ENCODE measurements at regions not wholly inside any gene's neighbourhood (a gene's known extent, or its start where the extent isn't known, plus 50 kb on each side); places are given as distances from the start of the nearest gene placed in this dataset.

DNA sequence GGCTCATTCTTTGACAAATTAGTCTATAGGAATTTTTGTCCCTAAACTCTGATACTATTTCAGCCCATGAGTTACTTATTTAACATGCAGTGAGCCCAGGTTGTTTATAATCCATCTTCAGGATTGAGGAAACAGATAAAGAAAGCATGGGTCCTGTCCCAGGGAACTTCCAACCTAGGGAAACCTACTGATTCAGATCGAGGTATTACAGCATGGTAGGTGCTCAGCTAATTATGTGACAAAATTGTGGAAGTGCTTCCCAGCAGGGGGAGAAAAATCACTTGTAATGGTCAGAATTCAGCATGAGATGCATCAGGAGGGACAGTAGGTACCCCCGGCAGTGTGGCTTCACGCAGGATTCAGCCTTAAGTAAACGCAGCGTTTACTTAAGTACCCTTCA is 171.3 kb downstream of the NUFIP1 start:
- no peak overlapping the region for H3K4me3 ChIP-seq (ENCODE audit: low read depth, low read length)
- H3K27ac ChIP-seq (ENCODE audit: extremely low read depth, low read depth, low read length) = no peak overlapping the region
- no peak for TF ChIP-seq ZNF37A (tag by site-specific recombination; IDR thresholded peaks at IDR 0.05)
- TF ChIP-seq ZBTB7A (tag by site-specific recombination; IDR thresholded peaks at IDR 0.05; ENCODE audit: low read depth) = no peak
- TF ChIP-seq ZNF121 (tag by site-specific recombination; IDR thresholded peaks at IDR 0.05) = no peak
- TF ChIP-seq, protein P1, sequence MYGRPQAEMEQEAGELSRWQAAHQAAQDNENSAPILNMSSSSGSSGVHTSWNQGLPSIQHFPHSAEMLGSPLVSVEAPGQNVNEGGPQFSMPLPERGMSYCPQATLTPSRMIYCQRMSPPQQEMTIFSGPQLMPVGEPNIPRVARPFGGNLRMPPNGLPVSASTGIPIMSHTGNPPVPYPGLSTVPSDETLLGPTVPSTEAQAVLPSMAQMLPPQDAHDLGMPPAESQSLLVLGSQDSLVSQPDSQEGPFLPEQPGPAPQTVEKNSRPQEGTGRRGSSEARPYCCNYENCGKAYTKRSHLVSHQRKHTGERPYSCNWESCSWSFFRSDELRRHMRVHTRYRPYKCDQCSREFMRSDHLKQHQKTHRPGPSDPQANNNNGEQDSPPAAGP (tag by site-specific recombination; IDR thresholded peaks at IDR 0.05) = no peak
- TF ChIP-seq, protein P2, sequence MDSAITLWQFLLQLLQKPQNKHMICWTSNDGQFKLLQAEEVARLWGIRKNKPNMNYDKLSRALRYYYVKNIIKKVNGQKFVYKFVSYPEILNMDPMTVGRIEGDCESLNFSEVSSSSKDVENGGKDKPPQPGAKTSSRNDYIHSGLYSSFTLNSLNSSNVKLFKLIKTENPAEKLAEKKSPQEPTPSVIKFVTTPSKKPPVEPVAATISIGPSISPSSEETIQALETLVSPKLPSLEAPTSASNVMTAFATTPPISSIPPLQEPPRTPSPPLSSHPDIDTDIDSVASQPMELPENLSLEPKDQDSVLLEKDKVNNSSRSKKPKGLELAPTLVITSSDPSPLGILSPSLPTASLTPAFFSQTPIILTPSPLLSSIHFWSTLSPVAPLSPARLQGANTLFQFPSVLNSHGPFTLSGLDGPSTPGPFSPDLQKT (IDR thresholded peaks at IDR 0.05; ENCODE audit: borderline replicate concordance, low read depth, low read length) = no peak
- TF ChIP-seq, protein P3, sequence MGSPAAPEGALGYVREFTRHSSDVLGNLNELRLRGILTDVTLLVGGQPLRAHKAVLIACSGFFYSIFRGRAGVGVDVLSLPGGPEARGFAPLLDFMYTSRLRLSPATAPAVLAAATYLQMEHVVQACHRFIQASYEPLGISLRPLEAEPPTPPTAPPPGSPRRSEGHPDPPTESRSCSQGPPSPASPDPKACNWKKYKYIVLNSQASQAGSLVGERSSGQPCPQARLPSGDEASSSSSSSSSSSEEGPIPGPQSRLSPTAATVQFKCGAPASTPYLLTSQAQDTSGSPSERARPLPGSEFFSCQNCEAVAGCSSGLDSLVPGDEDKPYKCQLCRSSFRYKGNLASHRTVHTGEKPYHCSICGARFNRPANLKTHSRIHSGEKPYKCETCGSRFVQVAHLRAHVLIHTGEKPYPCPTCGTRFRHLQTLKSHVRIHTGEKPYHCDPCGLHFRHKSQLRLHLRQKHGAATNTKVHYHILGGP (tag by site-specific recombination; IDR thresholded peaks at IDR 0.05) = no peak
- no peak for TF ChIP-seq ZEB2 (tag by site-specific recombination; IDR thresholded peaks at IDR 0.05)
- no peaks in the 10 kb centered on the region for H3K36me3 ChIP-seq (ENCODE audit: control insufficient read depth in 2 of 2, insufficient read depth in 1 of 2, low read length in 2 of 2)
- H3K9me3 ChIP-seq (ENCODE audit: control insufficient read depth, insufficient read depth, low read depth, low read length) = no peaks in the 10 kb centered on the region
- ChIA-PET CTCF (interaction anchor here (0.6 to 1.9 kb wide), 9 partner anchors 11 to 860 kb away, joined by 3 to 8 read pairs (median 3); no protein-coding TSS in a partner anchor), POLR2A (no interaction called here)
- peaks cover 5% of the 10 kb centered on the region; the same call in 1 of the 2 replicates for H3K4me1 ChIP-seq (ENCODE audit: control insufficient read depth, insufficient read depth, low read length)

DNA sequence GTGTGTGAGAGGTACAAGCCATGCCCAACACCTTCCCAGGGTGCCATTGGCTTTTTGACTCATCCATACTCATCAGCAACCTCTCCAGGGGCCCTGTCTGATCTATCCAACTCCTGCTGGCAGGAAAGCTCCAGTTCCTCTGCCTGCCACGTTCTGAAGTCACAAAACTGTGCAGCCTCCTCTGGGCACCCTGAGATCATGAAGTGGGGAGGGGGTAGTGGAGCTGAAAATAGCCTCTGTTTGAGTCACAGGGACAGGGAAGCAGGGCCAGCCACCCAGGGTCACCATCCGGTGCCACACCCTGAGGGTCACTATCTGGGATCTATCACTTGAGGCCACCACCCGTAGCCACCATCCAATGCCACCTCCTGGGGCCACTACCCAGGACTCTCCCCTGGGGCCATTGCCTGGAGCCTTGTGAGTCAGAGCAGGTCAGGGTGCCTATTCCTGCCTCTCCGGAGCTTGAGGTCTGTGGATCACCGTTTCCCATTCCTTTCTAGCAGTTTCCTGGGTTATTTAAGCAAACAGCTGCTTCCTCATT is 172.1 kb downstream of the NUFIP1 start:
- no peak overlapping the region for H3K4me3 ChIP-seq (ENCODE audit: low read depth, low read length)
- H3K36me3 ChIP-seq (ENCODE audit: control insufficient read depth in 2 of 2, insufficient read depth in 1 of 2, low read length in 2 of 2) = no peaks in the 10 kb centered on the region
- no peak overlapping the region for H3K27ac ChIP-seq (ENCODE audit: extremely low read depth, low read depth, low read length)
- peaks cover 5% of the 10 kb centered on the region; the same call in 1 of the 2 replicates for H3K4me1 ChIP-seq (ENCODE audit: control insufficient read depth, insufficient read depth, low read length)
- ChIA-PET POLR2A (no interaction called here), CTCF (interaction anchor here (1.0 kb wide), 1 partner anchor 62 kb away, joined by 4 read pairs; no protein-coding TSS in a partner anchor)
- no peaks in the 10 kb centered on the region for H3K9me3 ChIP-seq (ENCODE audit: control insufficient read depth, insufficient read depth, low read depth, low read length)
- no peak for TF ChIP-seq ZBTB48 (tag by site-specific recombination; IDR thresholded peaks at IDR 0.05)
- peak; percentile 91 for TF ChIP-seq ZIC2 (tag by site-specific recombination; IDR thresholded peaks at IDR 0.05)

DNA sequence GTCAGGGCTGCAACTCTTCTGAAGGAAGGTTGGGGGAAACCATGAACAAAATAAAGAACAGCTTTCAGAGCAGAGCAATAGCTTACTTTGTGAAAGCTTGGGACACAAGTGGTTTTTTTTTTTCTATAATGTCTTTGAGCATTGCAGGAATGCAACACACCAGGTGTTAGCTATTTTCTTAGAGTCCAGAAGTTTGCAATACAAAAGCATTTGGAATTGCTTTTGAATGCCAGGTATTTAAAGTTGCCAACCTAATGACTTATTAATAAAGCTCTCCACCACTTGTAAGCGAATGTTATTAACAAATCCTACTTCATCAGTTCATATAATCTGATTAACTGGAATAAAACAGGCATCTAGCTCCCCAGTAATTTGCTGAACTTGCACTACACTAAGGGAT is 172.6 kb downstream of the NUFIP1 start:
- ChIA-PET POLR2A (no interaction called here), CTCF (interaction anchor here (0.6 to 1.0 kb wide), 2 partner anchors 62 to 1673 kb away, joined by 3 to 4 read pairs; no protein-coding TSS in a partner anchor)
- no peak for TF ChIP-seq SCRT1 (tag by site-specific recombination; IDR thresholded peaks at IDR 0.05; ENCODE audit: borderline replicate concordance)
- no peak overlapping the region for H3K4me3 ChIP-seq (ENCODE audit: low read depth, low read length)
- H3K9me3 ChIP-seq (ENCODE audit: control insufficient read depth, insufficient read depth, low read depth, low read length) = no peaks in the 10 kb centered on the region
- H3K4me1 ChIP-seq (ENCODE audit: control insufficient read depth, insufficient read depth, low read length) = peaks cover 5% of the 10 kb centered on the region; the same call in 1 of the 2 replicates
- H3K36me3 ChIP-seq (ENCODE audit: control insufficient read depth in 2 of 2, insufficient read depth in 1 of 2, low read length in 2 of 2) = no peaks in the 10 kb centered on the region
- H3K27ac ChIP-seq (ENCODE audit: extremely low read depth, low read depth, low read length) = no peak overlapping the region

DNA sequence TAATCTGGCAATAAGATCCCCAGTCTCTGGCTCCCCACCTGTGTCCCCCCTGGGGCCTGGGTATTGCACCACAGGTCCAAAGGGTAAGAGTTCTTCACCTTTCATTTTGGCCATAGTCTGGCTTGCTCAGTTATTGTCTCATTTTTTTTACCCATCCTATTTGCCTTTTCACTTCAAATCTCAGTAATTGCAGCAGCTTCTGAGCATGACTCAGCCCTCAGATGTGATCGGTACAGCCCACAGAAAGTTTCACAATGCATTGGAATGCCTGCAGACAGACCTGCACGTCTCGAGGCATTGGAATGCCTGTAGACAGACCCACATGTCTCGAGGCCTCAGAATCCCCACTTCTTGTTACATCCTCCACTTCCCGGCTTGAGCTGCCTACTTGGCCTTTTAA is 173.6 kb downstream of the NUFIP1 start:
- no peaks in the 10 kb centered on the region for H3K9me3 ChIP-seq (ENCODE audit: control insufficient read depth, insufficient read depth, low read depth, low read length)
- CTCF ChIA-PET = no interaction called here
- H3K4me1 ChIP-seq (ENCODE audit: control insufficient read depth, insufficient read depth, low read length) = peaks cover 5% of the 10 kb centered on the region
- H3K36me3 ChIP-seq (ENCODE audit: control insufficient read depth in 2 of 2, insufficient read depth in 1 of 2, low read length in 2 of 2) = no peaks in the 10 kb centered on the region
- POLR2A ChIA-PET = no interaction called here
- no peak overlapping the region for H3K27ac ChIP-seq (ENCODE audit: extremely low read depth, low read depth, low read length)
- H3K4me3 ChIP-seq (ENCODE audit: low read depth, low read length) = no peak overlapping the region
- TF ChIP-seq ZNF221 (tag by site-specific recombination; IDR thresholded peaks at IDR 0.05; ENCODE audit: borderline replicate concordance) = no peak
- no peak for TF ChIP-seq ZNF311 (tag by site-specific recombination; IDR thresholded peaks at IDR 0.05; ENCODE audit: borderline replicate concordance)
- TF ChIP-seq MYNN (tag by site-specific recombination; IDR thresholded peaks at IDR 0.05; ENCODE audit: borderline replicate concordance) = no peak
- TF ChIP-seq EGR2 (tag by site-specific recombination; IDR thresholded peaks at IDR 0.05; ENCODE audit: low read depth) = 0 out of 2 replicates have a peak, but pooled peaks have one; percentile 26
- TF ChIP-seq KLF9 (tag by site-specific recombination; IDR thresholded peaks at IDR 0.05; ENCODE audit: low read depth) = no peak
- TF ChIP-seq GFI1B (tag by site-specific recombination; IDR thresholded peaks at IDR 0.05) = peak; percentile 73; the same call in 1 of the 2 replicates
- TF ChIP-seq ZNF140 (tag by site-specific recombination; IDR thresholded peaks at IDR 0.05) = no peak
- TF ChIP-seq ZNF621 (tag by site-specific recombination; IDR thresholded peaks at IDR 0.05) = no peak
- TF ChIP-seq, protein P4, sequence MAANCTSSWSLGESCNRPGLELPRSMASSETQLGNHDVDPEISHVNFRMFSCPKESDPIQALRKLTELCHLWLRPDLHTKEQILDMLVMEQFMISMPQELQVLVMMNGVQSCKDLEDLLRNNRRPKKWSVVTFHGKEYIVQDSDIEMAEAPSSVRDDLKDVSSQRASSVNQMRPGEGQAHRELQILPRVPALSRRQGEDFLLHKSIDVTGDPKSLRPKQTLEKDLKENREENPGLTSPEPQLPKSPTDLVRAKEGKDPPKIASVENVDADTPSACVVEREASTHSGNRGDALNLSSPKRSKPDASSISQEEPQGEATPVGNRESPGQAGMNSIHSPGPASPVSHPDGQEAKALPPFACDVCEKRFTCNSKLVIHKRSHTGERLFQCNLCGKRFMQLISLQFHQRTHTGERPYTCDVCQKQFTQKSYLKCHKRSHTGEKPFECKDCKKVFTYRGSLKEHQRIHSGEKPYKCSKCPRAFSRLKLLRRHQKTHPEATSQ (tag by site-specific recombination; IDR thresholded peaks at IDR 0.05) = no peak
